Esophagus muscularis mucosa (tissue), 4 donors: ENCODE measurements at regions not wholly inside any gene's neighbourhood (a gene's known extent, or its start where the extent isn't known, plus 50 kb on each side); places are given as distances from the start of the nearest gene placed in this dataset.

Experiments used
- DNase-seq: peaks from one replicate; pipeline ENCODE4 v3.0.0-alpha.2; 2017; ENCODE audit errors: extremely low spot score
- H3K27ac ChIP-seq, 4 donors: fragments of 200-600 bp; sonication (generic); replicated peaks in 1 of 4; 1 replicate in 3 of 4; 2 replicates in 1 of 4; pipeline ENCODE4 v1.5.1; 2016 to 2019; ENCODE audit warnings: mild to moderate bottlenecking in 1 of 4
- H3K27me3 ChIP-seq, 4 donors: fragments of 200-600 bp; sonication (generic); one replicate each; pipeline versions ENCODE4 v1.5.1 to v1.6.0; 2016 to 2019
- H3K36me3 ChIP-seq, 4 donors: fragments of 200-600 bp; sonication (generic); one replicate each; pipeline ENCODE4 v1.5.1; 2016 to 2019
- H3K4me1 ChIP-seq, 4 donors: fragments of 200-600 bp; sonication (generic); one replicate each; pipeline ENCODE4 v1.5.1; 2016 to 2019
- H3K4me3 ChIP-seq, 4 donors: fragments of 200-600 bp; sonication (generic); 1 replicate in 2 of 4; 2 replicates in 2 of 4; pipeline ENCODE4 v1.5.1; 2016 to 2019; ENCODE audit warnings: mild to moderate bottlenecking in 4 of 4, moderate library complexity in 1 of 4
- H3K9me3 ChIP-seq, 4 donors: fragments of 200-600 bp; sonication (generic); 1 replicate in 3 of 4; 2 replicates in 1 of 4; pipeline ENCODE4 v1.5.1; 2016 to 2019
- CTCF ChIP-seq, 3 experiments: fragments of 200-600 bp in 2 of 3; fragments of 450-650 bp in 1 of 3; sonication (generic) in 2 of 3; IDR thresholded peaks; one replicate each; pipeline ENCODE4 v1.5.1; 2017 to 2019; ENCODE audit warnings: antibody characterized with exemption in 3 of 3, mild to moderate bottlenecking in 2 of 3, moderate library complexity in 1 of 3
- EP300 ChIP-seq: sonication (generic); formaldehyde crosslinking; IDR thresholded peaks from one replicate; pipeline ENCODE4 v1.6.1; 2017; ENCODE audit warnings: antibody characterized with exemption
- POLR2A ChIP-seq: fragments of 450-650 bp; IDR thresholded peaks from one replicate; pipeline ENCODE4 v1.6.1; 2017; ENCODE audit warnings: antibody characterized with exemption, moderate library complexity, mild to moderate bottlenecking, low read depth
- POLR2AphosphoS5 ChIP-seq, 2 donors: sonication (generic); formaldehyde crosslinking; IDR thresholded peaks; one replicate each; pipeline ENCODE4 v1.6.1; 2017; ENCODE audit warnings: antibody characterized with exemption in 2 of 2
- WGBS: methylation state at CpG from one replicate; pipeline ENCODE4 v1.1.5; 2018; 5-methylcytosine and 5-hydroxymethylcytosine counted together
- intact Hi-C: fragments of 100-400 bp; cut with DNase I; formaldehyde crosslinking; loops from one replicate; pipeline ENCODE4 v1.15.1; 2023

DNA sequence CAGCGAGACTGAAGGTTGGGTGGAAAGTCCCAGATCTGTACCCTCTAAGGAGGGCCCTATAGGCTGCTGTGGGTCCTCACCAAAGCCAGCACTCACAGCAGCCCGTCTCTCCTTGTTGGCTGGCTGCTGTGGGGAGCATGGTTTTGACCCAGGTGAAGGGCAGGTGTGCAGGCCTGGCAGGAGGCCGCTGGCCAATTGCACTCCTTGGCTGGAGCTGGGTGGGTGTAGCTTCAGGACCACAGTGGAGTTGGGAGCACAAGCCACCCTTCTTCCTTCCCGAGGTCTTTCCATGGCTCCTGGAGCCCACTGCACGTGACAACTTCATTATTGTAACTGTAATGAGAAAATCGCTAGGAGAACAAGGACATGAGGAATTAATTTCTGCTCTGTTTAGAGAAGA lies 287.7 kb upstream of the FOXQ1 start:
- no peaks in the 10 kb centered on the region for H3K9me3 ChIP-seq
- DNase-seq = no peak
- no peaks in the 10 kb centered on the region for H3K36me3 ChIP-seq
- TF ChIP-seq EP300 = no peak
- no peak for TF ChIP-seq POLR2AphosphoS5 (IDR thresholded peaks at IDR 0.05)
- TF ChIP-seq CTCF (IDR thresholded peaks at IDR 0.05) = no peak
- no peak for TF ChIP-seq POLR2A
- no peak overlapping the region for H3K4me3 ChIP-seq
- intact Hi-C loops = no loop called here
- H3K27ac ChIP-seq = no peak overlapping the region
- H3K27me3 ChIP-seq = no peaks in the 10 kb centered on the region
- 80% methylated on average over 6 of the region's 6 CpGs for WGBS
- peaks cover 0 to 10% (median 9%) of the 10 kb centered on the region in 4 donors for H3K4me1 ChIP-seq

DNA sequence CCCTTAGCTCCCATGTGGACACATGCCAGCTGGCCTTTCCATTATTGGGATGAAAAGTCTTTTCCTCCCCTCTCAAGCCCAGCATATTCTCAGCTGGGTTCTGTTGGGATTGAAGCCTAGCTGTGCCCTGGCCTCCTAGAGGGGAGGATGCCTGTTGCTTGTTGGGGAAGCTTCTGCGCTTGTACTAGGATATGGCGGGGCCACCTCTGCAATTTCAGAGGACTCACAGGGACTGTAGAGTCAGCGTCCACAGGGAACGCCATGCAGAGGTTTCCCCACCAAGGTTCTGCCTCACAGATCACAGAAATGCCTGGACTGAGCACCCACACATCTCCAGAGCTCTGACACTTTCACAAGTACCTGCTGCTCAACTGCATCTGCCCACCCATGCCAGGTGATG lies 288.7 kb upstream of the FOXQ1 start:
- TF ChIP-seq CTCF (IDR thresholded peaks at IDR 0.05) = no peak
- TF ChIP-seq POLR2AphosphoS5 (IDR thresholded peaks at IDR 0.05) = no peak
- TF ChIP-seq EP300 = no peak
- TF ChIP-seq POLR2A = no peak
- no peak overlapping the region for H3K4me3 ChIP-seq
- no peaks in the 10 kb centered on the region for H3K36me3 ChIP-seq
- no peak overlapping the region for H3K27ac ChIP-seq
- no peaks in the 10 kb centered on the region for H3K27me3 ChIP-seq
- H3K4me1 ChIP-seq = peaks cover 0 to 10% (median 9%) of the 10 kb centered on the region in 4 donors
- 96% methylated on average over 4 of the region's 4 CpGs for WGBS
- intact Hi-C loops = no loop called here
- no peak for DNase-seq
- H3K9me3 ChIP-seq = no peaks in the 10 kb centered on the region

DNA sequence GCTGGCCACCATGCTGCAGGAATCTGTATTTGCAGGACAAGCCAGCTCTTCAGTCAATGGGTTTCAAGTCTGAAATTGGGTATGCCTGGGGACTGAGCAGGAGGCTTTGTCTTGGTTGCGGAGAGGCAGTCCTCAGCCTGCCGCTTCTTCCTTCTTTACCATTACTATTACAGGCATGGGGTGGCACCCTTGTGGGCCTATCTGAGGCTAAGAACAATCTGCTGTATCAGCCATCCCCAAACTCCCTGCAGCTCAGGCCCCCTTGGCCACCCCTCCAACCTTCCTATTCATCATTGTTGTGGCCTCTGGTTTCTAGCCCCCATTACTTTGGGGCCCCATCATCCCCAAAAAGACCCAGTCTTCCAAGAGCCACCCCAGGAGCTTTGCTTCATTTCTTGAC lies 289.2 kb upstream of the FOXQ1 start:
- Histone ChIP-seq H3K9me3 (no peaks in the 10 kb centered on the region), H3K36me3 (no peaks in the 10 kb centered on the region), H3K4me1 (peaks cover 0 to 10% (median 9%) of the 10 kb centered on the region in 4 donors), H3K27ac (no peak overlapping the region), H3K4me3 (no peak overlapping the region), H3K27me3 (no peaks in the 10 kb centered on the region)
- TF ChIP-seq EP300 (no peak), POLR2A (no peak), POLR2AphosphoS5 (IDR thresholded peaks at IDR 0.05) (no peak), CTCF (IDR thresholded peaks at IDR 0.05) (no peak)
- WGBS = 100% methylated on average over 2 of the region's 2 CpGs
- no peak for DNase-seq
- intact Hi-C loops = no loop called here

- Histone ChIP-seq H3K4me1 (peaks cover 0 to 10% (median 9%) of the 10 kb centered on the region in 4 donors), H3K9me3 (no peaks in the 10 kb centered on the region), H3K27me3 (no peaks in the 10 kb centered on the region), H3K4me3 (no peak overlapping the region), H3K27ac (no peak overlapping the region), H3K36me3 (no peaks in the 10 kb centered on the region)
- no peak for TF ChIP-seq POLR2AphosphoS5 (IDR thresholded peaks at IDR 0.05)
- TF ChIP-seq CTCF (IDR thresholded peaks at IDR 0.05) = no peak
- no peak for TF ChIP-seq EP300
- TF ChIP-seq POLR2A = no peak
- WGBS = 83% methylated on average over 1 of the region's 2 CpGs
- intact Hi-C loops = no loop called here
- no peak for DNase-seq
Measured at GRCh38 chr6:1020837-1021236, 291.1 kb upstream of the FOXQ1 start.

GRCh38 chr6:1020133-1020532 lies 291.8 kb upstream of the FOXQ1 start:
- no peak for TF ChIP-seq EP300
- TF ChIP-seq CTCF (IDR thresholded peaks at IDR 0.05) = no peak
- TF ChIP-seq POLR2AphosphoS5 (IDR thresholded peaks at IDR 0.05) = no peak
- peaks cover 0 to 10% (median 9%) of the 10 kb centered on the region in 4 donors for H3K4me1 ChIP-seq
- H3K9me3 ChIP-seq = no peaks in the 10 kb centered on the region
- intact Hi-C loops = no loop called here
- H3K36me3 ChIP-seq = no peaks in the 10 kb centered on the region
- no peak overlapping the region for H3K27ac ChIP-seq
- H3K27me3 ChIP-seq = no peaks in the 10 kb centered on the region
- no peak overlapping the region for H3K4me3 ChIP-seq
- 91% methylated on average over 6 of the region's 6 CpGs for WGBS
- no peak for DNase-seq
